ENCODE measurements at regions not wholly inside any gene's neighbourhood (a gene's known extent, or its start where the extent isn't known, plus 50 kb on each side); places are given as distances from the start of the nearest gene placed in this dataset.
"Not testable (repeated sequence)": the region's sequence is repeated elsewhere in the genome, so short reads cannot be mapped to it uniquely, and the experiment has no call there.

- ChIA-PET POLR2A (no interaction called here), CTCF (no interaction called here)
Observed at GRCh38 chr13:74567485-74567884, 433.3 kb upstream of the KLF12 start.

DNA sequence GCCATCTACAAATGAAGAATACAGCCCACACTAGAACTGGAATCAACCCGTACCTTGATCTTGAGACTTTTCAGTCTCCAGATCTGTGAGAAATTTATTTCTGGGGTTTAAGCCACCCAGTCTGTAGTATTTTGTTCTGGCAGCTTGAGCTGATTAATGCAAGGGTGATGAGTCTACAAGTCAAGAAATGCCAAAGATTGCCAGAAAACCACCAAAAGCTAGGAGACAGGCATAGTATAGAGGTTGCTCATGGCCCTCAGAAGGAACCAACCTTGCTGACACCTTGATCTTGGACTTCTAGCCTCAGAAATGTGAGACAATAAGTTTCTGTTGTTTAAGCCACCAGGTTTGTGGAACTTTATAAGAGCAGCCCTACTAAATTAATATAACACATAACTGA is 428.2 kb upstream of the KLF12 start:
- ChIA-PET CTCF (no interaction called here), POLR2A (no interaction called here)

DNA sequence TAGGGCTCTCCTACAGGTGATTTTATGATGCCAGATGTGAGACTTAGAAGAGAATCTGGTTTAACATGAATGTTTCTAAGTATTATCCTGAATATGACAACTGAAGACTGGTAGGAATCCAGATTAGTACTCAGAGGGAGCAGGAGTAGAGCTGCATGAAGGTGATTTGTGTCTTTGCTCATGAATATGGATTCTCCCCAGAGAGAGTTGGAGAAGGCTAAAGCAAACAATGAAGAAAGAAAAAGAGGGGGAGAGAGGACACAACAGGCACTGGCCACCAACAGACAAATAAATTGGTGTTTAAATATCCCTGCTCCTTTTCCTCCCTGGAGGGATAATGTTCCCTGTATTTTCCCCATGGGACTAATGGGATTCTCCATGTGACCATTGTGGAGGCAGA is 427.0 kb upstream of the KLF12 start:
- ChIA-PET POLR2A (no interaction called here), CTCF (no interaction called here)

- ChIA-PET POLR2A (no interaction called here), CTCF (no interaction called here)
Observed at GRCh38 chr13:74560325-74560724, 426.1 kb upstream of the KLF12 start.

DNA sequence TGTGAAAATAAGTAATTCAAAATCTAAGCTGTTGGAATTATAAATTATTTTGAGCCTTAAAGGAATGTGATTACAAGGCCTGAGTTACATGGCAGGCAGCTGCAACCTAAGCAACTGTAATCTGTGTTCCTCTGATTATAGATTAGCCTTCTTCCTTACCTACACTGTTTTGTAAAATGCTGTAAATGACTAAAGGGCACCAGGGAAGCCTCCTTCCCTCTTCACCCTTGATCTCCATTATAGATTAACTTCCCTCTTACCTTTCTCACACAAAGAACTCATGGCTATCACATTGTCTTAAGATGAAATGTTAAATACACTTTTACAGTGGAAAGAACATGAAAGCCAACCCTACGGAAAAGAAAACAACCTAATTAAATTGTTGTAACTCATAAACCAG is 423.7 kb upstream of the KLF12 start:
- POLR2A ChIA-PET = no interaction called here
- CTCF ChIA-PET = no interaction called here

DNA sequence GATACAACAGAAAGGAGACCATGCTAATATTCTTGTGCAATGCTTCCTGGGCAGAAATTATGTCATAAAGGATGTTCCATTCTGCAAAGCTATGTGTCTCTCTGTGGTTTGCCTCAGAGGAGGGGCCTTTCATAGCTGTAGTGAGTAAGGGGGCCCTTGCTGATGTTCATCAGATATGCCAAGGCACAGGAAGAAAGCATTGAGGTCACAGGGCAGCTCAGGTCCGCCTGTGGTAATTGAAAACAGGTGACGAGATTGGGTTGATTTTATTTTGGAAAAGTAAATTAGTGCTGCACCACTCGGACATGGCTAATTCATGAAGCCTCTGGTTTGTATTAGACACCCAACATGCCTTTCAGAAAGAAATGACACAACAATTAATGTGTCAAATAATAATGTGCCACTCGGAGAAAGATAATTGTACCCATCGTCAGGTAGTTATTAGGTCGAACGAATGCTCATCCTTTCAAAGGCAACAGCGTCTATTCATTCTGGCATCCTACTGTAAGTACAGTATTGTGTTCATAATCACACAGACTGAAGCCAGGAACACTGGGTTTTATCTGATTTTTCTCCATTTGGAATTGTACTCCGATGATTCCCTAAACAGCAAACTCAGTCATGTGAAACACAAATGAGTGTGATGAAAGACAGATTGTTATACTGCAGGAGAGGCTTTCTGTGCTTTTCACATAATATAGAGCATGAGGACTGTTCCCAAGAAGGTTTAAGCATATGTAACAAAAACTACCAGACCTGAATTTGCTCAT is 421.6 kb upstream of the KLF12 start:
- ChIA-PET CTCF (no interaction called here), POLR2A (no interaction called here)

GRCh38 chr13:74555276-74555625 is 421.0 kb upstream of the KLF12 start:
- ChIA-PET POLR2A (no interaction called here), CTCF (no interaction called here)

- ChIA-PET POLR2A (no interaction called here), CTCF (no interaction called here)
Observed at GRCh38 chr13:74554569-74555275, 420.5 kb upstream of the KLF12 start.

DNA sequence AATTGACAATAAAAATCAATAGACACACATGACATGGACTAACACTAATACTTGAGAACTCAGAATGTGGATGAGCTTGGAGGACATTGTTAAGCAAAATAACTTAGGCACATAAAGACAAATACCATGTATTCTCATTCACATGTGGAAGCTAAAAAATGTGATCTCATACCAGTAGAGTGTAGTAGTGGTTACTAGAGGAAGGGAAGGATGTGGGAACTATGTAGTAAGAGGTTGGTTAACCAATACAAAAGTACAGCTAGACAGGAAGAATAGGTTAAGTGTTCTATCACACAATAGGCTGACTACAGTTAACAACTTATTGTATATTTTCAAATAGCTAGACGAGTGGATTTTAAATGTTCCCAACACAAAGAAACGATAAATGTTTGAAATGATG is 415.8 kb upstream of the KLF12 start:
- POLR2A ChIA-PET = no interaction called here
- CTCF ChIA-PET = no interaction called here

GRCh38 chr13:74536649-74537048 is 402.4 kb upstream of the KLF12 start:
- CTCF ChIA-PET, POLR2A ChIA-PET: not testable (repeated sequence)

DNA sequence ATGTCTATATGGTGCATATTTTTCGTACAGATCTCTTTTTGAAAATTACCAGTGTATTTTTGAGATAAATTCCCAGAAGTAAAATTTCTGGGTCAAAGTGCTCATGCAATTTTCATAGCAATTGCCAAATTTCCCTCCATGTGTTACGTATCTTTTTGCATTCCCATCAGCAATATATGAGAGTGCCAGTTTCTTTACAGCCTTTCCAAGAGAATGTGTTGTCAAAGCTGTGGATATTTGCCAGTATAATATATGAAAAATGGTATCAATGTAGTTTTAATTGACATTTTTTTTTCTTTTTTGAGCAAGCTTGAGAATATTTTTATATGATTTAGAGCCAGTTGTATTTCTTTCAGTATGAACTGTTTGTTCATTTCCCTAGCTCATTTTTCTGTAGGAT is 399.0 kb upstream of the KLF12 start:
- ChIA-PET POLR2A (no interaction called here), CTCF (no interaction called here)

DNA sequence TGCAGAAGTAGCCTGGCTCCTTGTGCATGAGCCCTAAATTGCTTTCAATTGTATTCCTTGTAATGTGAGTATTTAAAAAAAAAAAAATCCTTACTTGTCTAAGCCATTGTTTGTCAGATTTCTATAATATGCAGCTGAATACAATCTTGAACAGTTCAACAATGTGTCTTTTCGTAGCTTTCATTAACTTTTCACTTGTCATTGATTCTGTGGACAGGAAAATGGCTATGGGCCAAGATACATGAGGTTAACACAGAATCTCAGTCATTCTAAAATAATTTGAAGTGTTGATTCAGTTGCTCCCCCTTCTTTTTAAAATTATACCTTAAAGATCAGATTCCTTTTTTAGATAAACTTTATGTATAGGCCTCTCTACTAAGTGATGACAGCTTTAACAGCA is 395.8 kb upstream of the KLF12 start:
- ChIA-PET CTCF (no interaction called here), POLR2A (no interaction called here)

GRCh38 chr13:74528734-74529513 is 394.7 kb upstream of the KLF12 start:
- ChIA-PET CTCF (no interaction called here), POLR2A (no interaction called here)

DNA sequence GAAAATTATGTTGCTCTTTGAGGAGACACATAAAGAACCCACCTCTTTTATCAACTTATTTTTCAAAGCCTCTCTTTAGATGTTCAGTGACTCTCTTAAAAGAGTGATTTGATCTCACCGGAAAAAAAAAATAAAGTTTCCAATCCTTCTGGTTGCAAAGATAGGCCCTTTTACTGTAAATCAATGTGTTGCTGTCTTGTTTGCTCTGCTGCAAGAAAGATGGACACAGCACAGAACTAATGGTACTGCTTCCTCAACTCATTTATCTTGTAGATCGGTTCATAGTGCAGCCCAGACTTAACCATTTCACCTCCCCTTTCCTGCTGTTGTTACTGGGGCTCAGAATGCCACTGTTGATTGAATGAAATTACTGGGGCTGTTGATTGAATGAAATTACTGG is 388.9 kb upstream of the KLF12 start:
- CTCF ChIA-PET = no interaction called here
- POLR2A ChIA-PET = no interaction called here

- CTCF ChIA-PET = no interaction called here
- POLR2A ChIA-PET = no interaction called here
Observed at GRCh38 chr13:74511523-74511922, 377.3 kb upstream of the KLF12 start.

DNA sequence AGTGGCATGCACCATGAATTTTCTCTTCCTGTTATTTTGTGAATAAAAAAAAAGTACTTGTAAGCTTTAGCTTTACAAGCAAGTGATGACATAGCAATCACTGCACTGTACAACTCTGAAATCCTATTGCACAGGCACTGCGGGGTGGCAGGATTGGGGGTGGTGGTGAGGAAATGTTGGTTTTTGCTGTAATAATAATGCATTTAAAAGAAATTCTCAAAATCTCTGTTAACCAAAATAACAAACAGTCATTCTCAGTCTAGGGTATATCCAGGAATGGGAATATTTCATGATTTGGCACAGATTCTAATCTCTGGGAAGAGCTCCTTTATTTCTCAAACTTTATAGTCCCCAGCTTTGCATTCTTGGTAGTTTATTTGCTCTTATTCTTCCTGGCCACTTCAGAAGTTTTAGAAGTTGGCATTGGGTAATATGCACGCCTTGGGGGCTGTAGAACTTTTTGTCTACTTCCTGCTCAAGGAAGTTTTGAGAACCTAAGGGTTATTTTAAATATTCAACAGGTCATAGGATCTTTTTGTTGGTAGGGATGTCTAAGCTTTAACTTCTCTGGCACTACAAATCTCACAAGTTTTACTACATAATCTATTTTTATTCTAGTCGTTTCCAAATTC is 353.0 kb upstream of the KLF12 start:
- ChIA-PET POLR2A (no interaction called here), CTCF (no interaction called here)

GRCh38 chr13:74485757-74486156 is 351.6 kb upstream of the KLF12 start:
- ChIA-PET POLR2A (no interaction called here), CTCF (no interaction called here)

GRCh38 chr13:74479124-74479523 is 344.9 kb upstream of the KLF12 start:
- ChIA-PET POLR2A (no interaction called here), CTCF (no interaction called here)

DNA sequence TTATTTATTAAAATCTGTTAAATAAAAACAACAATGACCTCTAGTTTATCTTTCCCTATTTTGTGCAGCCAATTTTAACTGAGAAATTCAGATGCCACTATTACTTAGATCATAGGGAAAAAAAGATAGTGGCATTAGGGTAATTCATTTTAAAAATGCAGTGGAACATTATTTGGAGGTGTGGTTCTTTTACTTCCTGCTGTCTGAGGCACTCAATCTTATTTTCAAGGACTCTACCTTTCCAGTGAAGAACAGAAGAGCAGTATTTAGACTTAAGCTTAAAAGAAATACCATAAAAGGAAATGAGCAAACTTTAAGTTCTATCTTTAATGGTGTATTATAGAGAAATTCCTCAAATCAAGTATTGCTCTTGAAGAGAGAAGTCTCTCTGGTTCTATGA is 342.6 kb upstream of the KLF12 start:
- POLR2A ChIA-PET = no interaction called here
- CTCF ChIA-PET = no interaction called here

- POLR2A ChIA-PET = no interaction called here
- CTCF ChIA-PET = no interaction called here
Observed at GRCh38 chr13:74476365-74476764, 342.2 kb upstream of the KLF12 start.

DNA sequence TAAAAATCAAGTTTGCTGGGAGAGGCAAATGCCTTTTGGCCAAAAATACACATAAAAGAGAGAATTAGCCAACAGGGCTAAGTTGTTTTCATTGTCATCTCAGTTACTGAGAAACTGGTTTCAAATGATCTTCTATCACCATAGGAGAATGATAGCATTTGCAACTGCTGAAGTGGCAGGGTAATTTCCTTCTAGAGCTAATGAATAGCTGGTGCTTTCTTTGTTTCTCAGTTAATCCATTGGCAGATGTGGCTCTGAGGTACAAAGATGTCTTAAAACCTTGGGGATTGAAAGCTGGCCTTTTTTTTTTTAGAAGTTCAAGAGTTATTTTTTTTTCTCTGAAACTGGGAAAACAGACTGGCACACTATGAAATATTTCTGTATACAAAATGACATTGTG is 332.7 kb upstream of the KLF12 start:
- POLR2A ChIA-PET = no interaction called here
- CTCF ChIA-PET = no interaction called here

Data from activated CD8-positive, alpha-beta memory T cell treated with anti-CD3 and anti-CD28 coated beads for 36 hours (primary cell).